IPS-18c (cell line): ENCODE measurements at regions not wholly inside any gene's neighbourhood (a gene's known extent, or its start where the extent isn't known, plus 50 kb on each side); places are given as distances from the start of the nearest gene placed in this dataset.

Experiments
- H3K4me3 ChIP-seq: 2 replicates; pipeline ENCODE4 v1.7.0; 2013; ENCODE audit warnings: low read depth, mild to moderate bottlenecking, low read length, moderate library complexity; ENCODE audit not compliant: insufficient read depth
- H3K9me3 ChIP-seq: one replicate; pipeline ENCODE4 v1.6.1; 2013; ENCODE audit warnings: mild to moderate bottlenecking, low read length, moderate library complexity; ENCODE audit not compliant: control insufficient read depth, insufficient read depth

DNA sequence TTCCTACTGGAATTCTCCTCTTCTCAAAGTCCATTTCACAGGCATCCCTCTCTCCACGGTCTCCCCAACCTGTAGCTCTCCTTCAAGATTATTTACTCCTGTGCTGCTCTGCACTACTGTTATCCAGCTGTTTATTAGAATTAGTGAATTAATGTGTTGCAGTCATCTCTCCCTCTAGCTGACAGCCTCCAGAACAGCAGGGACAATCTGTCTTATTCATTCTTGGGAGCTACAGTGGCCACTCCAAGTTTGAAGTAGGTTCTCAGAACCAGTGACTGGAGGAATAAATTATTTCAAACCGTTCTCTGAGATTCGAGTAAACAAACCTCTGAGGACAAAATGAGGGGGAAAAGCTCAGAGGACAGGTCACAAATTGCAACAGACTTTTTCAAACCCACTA, 330.9 kb downstream of the RRAGC start:
- Histone ChIP-seq H3K4me3 (no peak overlapping the region), H3K9me3 (no peaks in the 10 kb centered on the region)

DNA sequence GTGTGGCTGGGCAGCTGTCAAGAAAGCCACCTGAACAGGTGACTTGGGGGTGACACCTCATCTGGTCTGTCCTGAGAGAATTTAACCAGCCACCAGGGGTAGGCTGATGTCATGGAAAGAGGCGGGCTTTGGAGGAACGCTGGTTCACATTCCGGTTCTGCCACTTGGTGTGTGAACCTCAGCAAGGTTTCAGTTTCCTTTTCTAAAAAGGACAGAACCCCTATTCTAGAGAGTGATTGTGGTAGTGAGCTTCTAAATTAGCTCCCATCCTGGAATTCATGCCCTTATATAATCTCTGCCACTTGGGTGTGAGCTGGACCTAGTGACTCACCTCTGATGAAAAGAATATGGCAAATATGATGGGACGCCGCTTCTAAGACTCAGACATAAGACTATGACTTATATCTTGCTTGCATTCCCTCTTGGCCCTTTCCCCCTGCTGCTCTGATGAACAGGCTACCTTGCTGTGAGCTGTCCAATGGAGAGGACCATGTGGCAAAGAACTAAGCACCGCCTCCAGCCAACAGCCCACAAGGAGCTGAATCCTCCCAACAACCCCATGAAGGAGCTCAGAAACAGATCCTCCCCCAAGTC, 332.1 kb downstream of the RRAGC start:
- Histone ChIP-seq H3K9me3 (no peaks in the 10 kb centered on the region), H3K4me3 (no peak overlapping the region)

DNA sequence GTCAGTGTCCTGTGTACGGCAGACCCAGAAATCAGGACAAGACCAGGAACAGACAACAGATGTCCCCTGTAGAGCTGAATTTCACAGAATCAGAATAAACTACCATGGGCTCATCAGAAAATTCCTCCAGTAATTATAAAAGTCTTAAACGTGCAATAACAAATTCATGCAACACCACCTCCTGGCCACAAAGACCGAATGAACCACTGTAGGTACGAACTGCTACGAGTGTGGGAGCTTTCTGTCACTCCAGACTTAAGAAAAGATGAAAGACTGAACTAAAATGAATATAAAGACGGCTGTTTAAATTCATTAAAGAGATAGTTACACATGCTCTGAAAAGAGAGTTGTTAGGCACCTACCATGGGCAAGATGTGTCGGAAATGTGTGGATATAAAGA, 333.5 kb downstream of the RRAGC start:
- Histone ChIP-seq H3K9me3 (no peaks in the 10 kb centered on the region), H3K4me3 (no peak overlapping the region)

DNA sequence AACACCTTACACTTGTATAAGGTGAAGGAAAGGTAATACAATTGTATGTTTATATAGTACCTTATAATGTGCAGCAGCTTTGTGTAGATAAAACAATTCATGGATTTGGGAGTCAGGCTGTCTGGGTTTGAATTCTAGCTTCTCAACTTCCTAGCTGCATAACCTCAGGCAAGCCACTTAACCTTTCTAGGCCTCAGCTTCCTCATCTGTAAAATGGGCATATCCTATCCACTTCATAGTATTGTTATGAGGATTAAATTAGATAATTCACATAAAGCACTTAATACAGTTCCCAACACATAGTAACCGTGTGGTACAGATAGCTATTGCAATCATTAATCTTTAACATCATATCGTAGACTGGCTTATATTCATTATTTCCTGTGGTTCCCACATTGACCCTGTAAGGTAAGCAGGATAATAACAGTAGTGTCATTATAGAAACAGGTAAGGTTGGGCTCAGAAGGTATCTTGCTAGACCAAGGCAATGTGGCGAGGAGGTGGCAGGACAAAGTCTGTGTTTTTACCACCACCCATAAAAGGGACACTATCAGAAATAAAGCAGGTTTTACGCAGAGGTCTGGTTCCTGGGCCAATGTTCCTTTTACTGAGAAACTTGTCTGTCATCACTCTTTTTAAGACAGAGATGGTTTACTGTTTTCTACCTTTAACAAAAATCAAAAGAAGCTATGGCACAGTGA, 334.1 kb downstream of the RRAGC start:
- Histone ChIP-seq H3K9me3 (no peaks in the 10 kb centered on the region), H3K4me3 (no peak overlapping the region)

GRCh38 chr1:38524025-38524641, 335.4 kb downstream of the RRAGC start:
- Histone ChIP-seq H3K4me3 (no peak overlapping the region), H3K9me3 (no peaks in the 10 kb centered on the region)

GRCh38 chr1:38523568-38523939, 336.0 kb downstream of the RRAGC start:
- Histone ChIP-seq H3K4me3 (no peak overlapping the region), H3K9me3 (no peaks in the 10 kb centered on the region)

- Histone ChIP-seq H3K4me3 (no peak overlapping the region), H3K9me3 (no peaks in the 10 kb centered on the region)
These were observed 336.5 kb downstream of the RRAGC start for GRCh38 chr1:38522915-38523567.

DNA sequence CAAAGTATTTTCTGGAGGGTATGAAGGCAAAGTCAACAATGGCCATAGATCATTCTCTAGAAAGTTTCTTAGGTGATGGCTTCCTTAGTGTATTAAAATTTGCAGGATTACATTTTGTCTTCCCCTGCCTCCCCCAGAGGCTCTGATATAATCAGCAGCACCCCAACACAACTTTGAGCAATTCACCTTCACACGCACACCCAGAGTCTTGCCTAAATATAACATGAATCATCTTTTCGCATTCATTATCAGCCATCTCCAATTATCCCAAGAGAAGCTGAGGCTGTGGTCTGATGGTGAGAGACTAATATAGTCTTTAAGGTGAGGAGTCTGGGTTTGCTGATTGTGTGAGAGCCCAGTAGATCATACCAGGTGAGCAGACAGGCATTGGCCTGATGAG, 343.0 kb downstream of the RRAGC start:
- H3K9me3 ChIP-seq: no peaks in the 10 kb centered on the region
- H3K4me3 ChIP-seq: no peak overlapping the region

GRCh38 chr1:38512789-38513188, 346.8 kb downstream of the RRAGC start:
- Histone ChIP-seq H3K4me3 (no peak overlapping the region), H3K9me3 (no peaks in the 10 kb centered on the region)

GRCh38 chr1:38512024-38512767, 347.4 kb downstream of the RRAGC start:
- Histone ChIP-seq H3K4me3 (no peak overlapping the region), H3K9me3 (no peaks in the 10 kb centered on the region)

DNA sequence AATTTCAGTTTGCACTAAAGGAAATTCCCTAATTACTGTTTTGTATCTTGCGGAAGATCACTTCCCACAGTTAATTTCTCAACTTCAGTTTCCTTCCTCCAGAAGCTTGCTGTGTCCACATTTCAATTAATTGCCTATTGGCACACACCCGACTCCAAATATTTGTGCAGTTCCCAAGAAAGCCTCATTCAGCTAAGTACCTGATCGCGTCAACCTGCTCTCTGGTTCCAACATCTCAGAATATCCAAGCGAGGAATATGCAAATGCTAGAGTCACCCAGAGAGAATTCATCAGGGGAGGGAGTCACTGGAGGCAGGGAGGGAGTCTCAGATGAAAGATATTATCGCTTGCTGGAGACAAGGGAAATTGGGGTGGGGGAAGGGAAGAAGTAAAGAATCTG, 351.3 kb downstream of the RRAGC start:
- Histone ChIP-seq H3K9me3 (no peaks in the 10 kb centered on the region), H3K4me3 (no peak overlapping the region)

DNA sequence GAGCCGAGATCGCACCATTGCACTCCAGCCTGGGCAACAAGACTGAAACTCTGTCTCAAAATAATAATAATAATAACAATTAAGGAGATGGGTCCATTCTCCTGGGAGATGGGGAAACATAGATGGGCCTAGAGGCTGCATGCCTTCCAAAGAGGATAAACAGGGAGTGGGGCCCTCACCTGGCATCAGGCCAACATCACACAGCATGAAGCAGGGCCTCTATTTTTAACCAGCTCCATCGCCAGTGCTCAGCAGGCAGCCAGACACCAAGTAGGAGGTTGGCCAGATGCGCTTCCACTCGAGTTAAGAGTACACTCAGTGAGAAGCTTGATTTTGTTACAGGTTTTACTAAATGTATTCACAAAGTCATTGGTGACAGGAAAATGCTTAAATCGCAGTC, 352.0 kb downstream of the RRAGC start:
- no peaks in the 10 kb centered on the region for H3K9me3 ChIP-seq
- no peak overlapping the region for H3K4me3 ChIP-seq

DNA sequence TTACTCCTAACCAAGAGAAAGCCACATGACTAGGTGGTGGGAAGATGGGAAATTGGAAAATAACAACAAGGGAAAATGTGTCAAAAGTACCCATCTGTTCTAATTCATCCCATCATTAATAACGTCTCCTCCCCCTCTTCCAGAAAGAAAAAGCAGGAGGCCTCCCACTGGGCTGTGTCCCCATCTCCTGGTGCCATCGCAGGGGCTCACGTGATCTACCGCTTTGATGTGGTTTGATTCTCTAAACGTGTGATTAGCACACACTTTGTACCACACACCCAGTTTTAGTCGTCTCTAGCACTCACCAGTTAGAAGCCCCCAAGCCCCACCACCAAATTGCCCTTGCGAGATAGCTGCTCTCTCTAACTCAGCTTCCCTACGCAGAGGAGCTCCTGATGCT, 353.6 kb downstream of the RRAGC start:
- no peaks in the 10 kb centered on the region for H3K9me3 ChIP-seq
- no peak overlapping the region for H3K4me3 ChIP-seq

DNA sequence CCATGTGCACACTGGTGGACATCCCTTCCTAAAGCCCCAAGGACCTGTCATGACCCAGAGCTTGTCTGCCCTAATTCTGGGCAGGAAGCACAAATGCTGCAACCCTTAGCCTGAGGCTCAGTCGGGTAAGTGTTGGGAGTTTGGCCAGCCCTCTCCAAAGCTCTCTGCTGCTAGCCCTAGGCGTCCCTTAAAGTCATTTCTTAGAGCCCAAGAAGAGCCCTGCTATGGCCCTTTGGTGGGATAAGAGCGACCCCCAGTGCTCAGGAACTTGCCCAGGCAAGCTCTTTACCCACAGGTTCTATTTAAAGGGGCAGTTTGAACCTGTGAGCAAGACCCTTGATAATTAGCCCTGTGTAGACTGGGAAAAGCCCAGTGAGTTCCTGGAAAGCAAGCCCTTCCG, 356.8 kb downstream of the RRAGC start:
- H3K4me3 ChIP-seq: no peak overlapping the region
- H3K9me3 ChIP-seq: no peaks in the 10 kb centered on the region

GRCh38 chr1:38500891-38501290, 358.7 kb downstream of the RRAGC start:
- Histone ChIP-seq H3K4me3 (no peak overlapping the region), H3K9me3 (no peaks in the 10 kb centered on the region)

- H3K9me3 ChIP-seq: no peaks in the 10 kb centered on the region
- no peak overlapping the region for H3K4me3 ChIP-seq
These were observed 359.2 kb downstream of the RRAGC start for GRCh38 chr1:38500352-38500751.

DNA sequence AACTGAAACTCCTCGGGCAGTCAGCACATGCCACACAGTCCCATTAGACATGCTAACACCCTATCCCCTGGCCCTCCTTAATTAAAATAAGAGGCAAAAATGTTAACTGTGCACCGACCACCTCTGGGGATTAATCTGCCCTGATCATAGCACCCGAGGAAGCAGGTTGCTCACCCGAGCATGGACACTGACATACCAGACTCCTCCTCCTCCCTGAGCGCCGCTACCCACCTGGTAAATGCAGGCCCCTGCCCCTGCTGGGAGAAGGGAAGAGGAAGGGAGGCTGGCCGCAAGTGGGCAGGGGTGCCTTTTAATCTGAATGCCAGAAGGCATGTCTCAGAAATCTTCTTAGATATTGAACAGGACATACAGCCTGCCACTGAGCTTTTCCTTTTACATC, 360.9 kb downstream of the RRAGC start:
- no peak overlapping the region for H3K4me3 ChIP-seq
- no peaks in the 10 kb centered on the region for H3K9me3 ChIP-seq
